ENCODE measurements at regions not wholly inside any gene's neighbourhood (a gene's known extent, or its start where the extent isn't known, plus 50 kb on each side); places are given as distances from the start of the nearest gene placed in this dataset.

- TF ChIP-seq ZNF592 (IDR thresholded peaks at IDR 0.05) (no peak), SKIL (IDR thresholded peaks at IDR 0.05; ENCODE audit: low read depth, poor library complexity, severe bottlenecking) (no peak), ZBTB11 (CRISPR knock-in tag; IDR thresholded peaks at IDR 0.05) (no peak), ASH2L (IDR thresholded peaks at IDR 0.05; ENCODE audit: borderline replicate concordance, low read depth) (no peak), NFYA (IDR thresholded peaks at IDR 0.05; ENCODE audit: borderline replicate concordance, low read depth, low read length) (no peak), SIN3A (IDR thresholded peaks at IDR 0.05; ENCODE audit: low read depth, low read length) (no peak), JUND (IDR thresholded peaks at IDR 0.05; ENCODE audit: low read depth, low read length) (no peak), SUPT20H (IDR thresholded peaks at IDR 0.05; ENCODE audit: borderline replicate concordance, control insufficient read depth, low read depth, low read length) (no peak)
These were observed 119.4 kb upstream of the PTCH1 start (continued) for GRCh38 chr9:95635986-95636671.
